ENCODE measurements at regions not wholly inside any gene's neighbourhood (a gene's known extent, or its start where the extent isn't known, plus 50 kb on each side); places are given as distances from the start of the nearest gene placed in this dataset.

DNA sequence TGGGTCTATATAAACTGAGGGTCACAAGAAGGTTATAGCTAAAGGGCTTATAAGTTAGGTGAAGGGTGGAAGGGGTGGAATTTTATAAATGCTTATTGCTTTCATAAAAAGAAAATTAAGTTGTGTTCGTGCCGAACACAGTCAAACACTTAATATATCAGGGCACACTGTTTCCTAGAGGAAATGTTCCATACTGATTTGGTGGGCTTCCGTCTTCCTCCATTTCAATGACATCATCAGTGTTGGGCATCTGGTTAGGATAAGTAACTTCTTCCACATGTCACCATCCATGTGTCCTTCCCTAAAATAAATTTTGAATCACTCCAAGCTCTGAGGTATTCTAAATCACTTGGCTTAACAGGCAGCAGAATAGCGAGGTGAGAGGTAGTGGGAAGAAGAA is 466.4 kb downstream of the MED13L start:
- Histone ChIP-seq H3K9me3 (ENCODE audit: control insufficient read depth in 1 of 2, insufficient read depth in 1 of 2, low read depth in 1 of 2, low read length in 2 of 2) (no peaks in the 10 kb centered on the region), H3K27me3 (ENCODE audit: insufficient read depth, low read length) (peaks cover 7% of the 10 kb centered on the region; the same call in 1 of the 2 replicates), H3K27ac (ENCODE audit: low read depth, low read length) (no peak overlapping the region), H2AFZ (ENCODE audit: low read depth, low read length, poor library complexity, severe bottlenecking) (no peak overlapping the region), H3K4me1 (ENCODE audit: control insufficient read depth in 1 of 2, insufficient read depth in 2 of 2, low read length in 2 of 2) (peaks cover 0 to 9% of the 10 kb centered on the region in 2 experiments; a peak in 1 of 4 replicates), H3K9me2 (ENCODE audit: insufficient read depth) (no peaks in the 10 kb centered on the region), H3K9ac (ENCODE audit: low read length) (no peak overlapping the region), H3K4me3 (replicated peaks in 1 of 2; ENCODE audit: low read depth in 1 of 2, low read length in 2 of 2) (no peak overlapping the region), H3K36me3 (ENCODE audit: control insufficient read depth in 1 of 2, insufficient read depth in 2 of 2, low read length in 2 of 2) (no peaks in the 10 kb centered on the region), H3K79me2 (ENCODE audit: insufficient read depth, low read length) (no peaks in the 10 kb centered on the region), H4K20me1 (ENCODE audit: insufficient read depth) (no peaks in the 10 kb centered on the region), H3K4me2 (ENCODE audit: low read length) (no peak overlapping the region)
- intact Hi-C loops (cut with micrococcal nuclease) = no loop called here
- ATAC-seq (no peak), DNase-seq (ENCODE audit: low read depth, low spot score) (no peak)
- RAD21 ChIA-PET (ENCODE audit: low non-redundant PET in 1 of 2, low total read pairs in 2 of 2, uncharacterized antibody in 2 of 2, unreplicated experiment in 2 of 2) = no interaction called here
- CTCF ChIA-PET = no interaction called here
- BruUV-seq (replicated peaks) = no TSS peak
- no peak for TF ChIP-seq RAD21 (IDR thresholded peaks at IDR 0.05; ENCODE audit: low read depth)
- TF ChIP-seq SP1 (IDR thresholded peaks at IDR 0.05; ENCODE audit: low read depth) = no peak
- no peak for TF ChIP-seq TCF7L2 (IDR thresholded peaks at IDR 0.05; ENCODE audit: borderline replicate concordance, extremely low read depth, insufficient read depth, insufficient read length)
- TF ChIP-seq EGR1 (IDR thresholded peaks at IDR 0.05; ENCODE audit: low read depth) = no peak
- no peak for TF ChIP-seq CEBPB (IDR thresholded peaks at IDR 0.05; ENCODE audit: low read depth)
- TF ChIP-seq YY1 (IDR thresholded peaks at IDR 0.05; ENCODE audit: extremely low read depth, insufficient replicate concordance, low read depth, low read length) = no peak
- no peak for TF ChIP-seq ZBTB33 (IDR thresholded peaks at IDR 0.05; ENCODE audit: extremely low read depth, insufficient replicate concordance, low read length)
- no peak for TF ChIP-seq POLR2A (IDR thresholded peaks at IDR 0.05; ENCODE audit: borderline replicate concordance, extremely low read depth, insufficient read depth, insufficient read length)
- no peak for TF ChIP-seq CTCF (IDR thresholded peaks at IDR 0.05 in 2 of 3, conservative IDR thresholded peaks at IDR 0.05 in 1 of 3; ENCODE audit: borderline replicate concordance in 1 of 3, insufficient read depth in 1 of 3, low read depth in 2 of 3, low read length in 2 of 3)
- TF ChIP-seq POLR2AphosphoS5 (IDR thresholded peaks at IDR 0.05; ENCODE audit: low read depth, low read length) = no peak
- no peak for TF ChIP-seq EZH2 (IDR thresholded peaks at IDR 0.05)
- no peak for TF ChIP-seq ELF1 (IDR thresholded peaks at IDR 0.05; ENCODE audit: borderline replicate concordance, low read depth)
- TF ChIP-seq, protein P1, sequence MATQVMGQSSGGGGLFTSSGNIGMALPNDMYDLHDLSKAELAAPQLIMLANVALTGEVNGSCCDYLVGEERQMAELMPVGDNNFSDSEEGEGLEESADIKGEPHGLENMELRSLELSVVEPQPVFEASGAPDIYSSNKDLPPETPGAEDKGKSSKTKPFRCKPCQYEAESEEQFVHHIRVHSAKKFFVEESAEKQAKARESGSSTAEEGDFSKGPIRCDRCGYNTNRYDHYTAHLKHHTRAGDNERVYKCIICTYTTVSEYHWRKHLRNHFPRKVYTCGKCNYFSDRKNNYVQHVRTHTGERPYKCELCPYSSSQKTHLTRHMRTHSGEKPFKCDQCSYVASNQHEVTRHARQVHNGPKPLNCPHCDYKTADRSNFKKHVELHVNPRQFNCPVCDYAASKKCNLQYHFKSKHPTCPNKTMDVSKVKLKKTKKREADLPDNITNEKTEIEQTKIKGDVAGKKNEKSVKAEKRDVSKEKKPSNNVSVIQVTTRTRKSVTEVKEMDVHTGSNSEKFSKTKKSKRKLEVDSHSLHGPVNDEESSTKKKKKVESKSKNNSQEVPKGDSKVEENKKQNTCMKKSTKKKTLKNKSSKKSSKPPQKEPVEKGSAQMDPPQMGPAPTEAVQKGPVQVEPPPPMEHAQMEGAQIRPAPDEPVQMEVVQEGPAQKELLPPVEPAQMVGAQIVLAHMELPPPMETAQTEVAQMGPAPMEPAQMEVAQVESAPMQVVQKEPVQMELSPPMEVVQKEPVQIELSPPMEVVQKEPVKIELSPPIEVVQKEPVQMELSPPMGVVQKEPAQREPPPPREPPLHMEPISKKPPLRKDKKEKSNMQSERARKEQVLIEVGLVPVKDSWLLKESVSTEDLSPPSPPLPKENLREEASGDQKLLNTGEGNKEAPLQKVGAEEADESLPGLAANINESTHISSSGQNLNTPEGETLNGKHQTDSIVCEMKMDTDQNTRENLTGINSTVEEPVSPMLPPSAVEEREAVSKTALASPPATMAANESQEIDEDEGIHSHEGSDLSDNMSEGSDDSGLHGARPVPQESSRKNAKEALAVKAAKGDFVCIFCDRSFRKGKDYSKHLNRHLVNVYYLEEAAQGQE (IDR thresholded peaks at IDR 0.05; ENCODE audit: low read depth) = no peak
- TF ChIP-seq, protein P2, sequence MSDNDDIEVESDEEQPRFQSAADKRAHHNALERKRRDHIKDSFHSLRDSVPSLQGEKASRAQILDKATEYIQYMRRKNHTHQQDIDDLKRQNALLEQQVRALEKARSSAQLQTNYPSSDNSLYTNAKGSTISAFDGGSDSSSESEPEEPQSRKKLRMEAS (IDR thresholded peaks at IDR 0.05) = no peak
- no peak for TF ChIP-seq ATF3 (IDR thresholded peaks at IDR 0.05)
- TF ChIP-seq EZH2phosphoT487 (IDR thresholded peaks at IDR 0.05; ENCODE audit: borderline replicate concordance) = no peak
- TF ChIP-seq ZFX (IDR thresholded peaks at IDR 0.05) = no peak
- TF ChIP-seq JUND (IDR thresholded peaks at IDR 0.05) = no peak
- TF ChIP-seq FOSL1 (IDR thresholded peaks at IDR 0.05; ENCODE audit: low read depth) = no peak
- no peak for TF ChIP-seq ZNF274 (IDR thresholded peaks at IDR 0.05; ENCODE audit: low read depth, low read length)
- POLR2A ChIA-PET = no interaction called here

Measured in HCT116 (cell line).